Heart right ventricle (tissue), 16 donors: ENCODE measurements at regions not wholly inside any gene's neighbourhood (a gene's known extent, or its start where the extent isn't known, plus 50 kb on each side); places are given as distances from the start of the nearest gene placed in this dataset.

ENCODE experiments used
- ATAC-seq, 8 donors: fragments of 200-7000 bp; cut with Tn5 transposase; one replicate each; pipeline ENCODE4 v1.9.1; 2020; ENCODE audit warnings: mild to moderate bottlenecking in 8 of 8, moderate library complexity in 8 of 8, moderate number of reproducible peaks in 1 of 8
- DNase-seq, 2 donors: peaks; one replicate each; pipeline ENCODE4 v3.0.0-alpha.2; 2020
- H3K27ac ChIP-seq, 10 donors: fragments of 200-600 bp; sonication (generic) in 2 of 10; one replicate each; pipeline versions ENCODE4 v1.5.0 to v1.8.0; 2020 to 2022; ENCODE audit warnings: mild to moderate bottlenecking in 3 of 10
- H3K27me3 ChIP-seq, 7 donors: fragments of 200-600 bp; one replicate each; pipeline ENCODE4 v1.8.0; 2021 to 2022; ENCODE audit warnings: mild to moderate bottlenecking in 2 of 7
- H3K36me3 ChIP-seq, 9 donors: fragments of 200-600 bp; sonication (generic) in 1 of 9; one replicate each; pipeline versions ENCODE4 v1.5.0 to v1.8.0; 2020 to 2022; ENCODE audit warnings: mild to moderate bottlenecking in 2 of 9
- H3K4me1 ChIP-seq, 9 donors: fragments of 200-600 bp; sonication (generic) in 1 of 9; one replicate each; pipeline versions ENCODE4 v1.5.0 to v1.8.0; 2020 to 2022; ENCODE audit warnings: mild to moderate bottlenecking in 4 of 9
- H3K4me3 ChIP-seq, 10 donors: fragments of 200-600 bp; sonication (generic) in 2 of 10; one replicate each; pipeline versions ENCODE4 v1.5.0 to v1.8.0; 2020 to 2022; ENCODE audit warnings: mild to moderate bottlenecking in 7 of 10, moderate library complexity in 2 of 10
- H3K9me3 ChIP-seq, 11 donors: fragments of 200-600 bp in 10 of 11; sonication (generic) in 2 of 11; one replicate each; pipeline versions ENCODE4 v1.5.0 to v1.8.0; 2013 to 2022; ENCODE audit warnings: mild to moderate bottlenecking in 2 of 11, control low read depth in 1 of 11, moderate library complexity in 1 of 11
- WGBS, 2 donors: extraction: QIAGEN DNeasy Blood & Tissue Kit; methylation state at CpG; one replicate each; pipeline ENCODE4 v1.1.7; 2013; ENCODE audit warnings: inconsistent platforms in 1 of 2; 5-methylcytosine and 5-hydroxymethylcytosine counted together
- intact Hi-C, 10 donors: fragments of 100-400 bp; cut with DNase I; formaldehyde crosslinking; loops; one replicate each; pipeline versions ENCODE4 v1.11.1 to v1.14.2; 2022
- TF ChIP-seq, protein P1 (sequence below), 9 donors: fragments of 200-600 bp; sonication (generic) in 2 of 9; IDR thresholded peaks; one replicate each; pipeline versions ENCODE4 v1.5.0 to v1.8.0; 2021 to 2022; ENCODE audit warnings: antibody characterized with exemption in 9 of 9, mild to moderate bottlenecking in 5 of 9, moderate library complexity in 1 of 9
- donor health status: Arrhythmogenic right ventricular cardiomyopathy.
- donor health status: ischemic (EF 13 %, LVEDD 7.1; RV severe dilation, severe dysfunction).
- donor health status: healthy with polysubstance abuse.
- donor health status: DM: no; HTN: yes; CAD: no.
- donor health status: DM: no; HTN: no; CAD: no.
- donor health status: ischemic (EF 25% LVEDD 6.9; RV normal size, moderate dysfunction).
- donor health status: ischemic (EF 25% LVEDD 5.7; RV mildly dilated, moderate dysfunction).
- donor health status: healthy.
- donor health status: DM: yes; HTN: yes; CAD: no.
- donor health status: Ischemic cardiomyopathy.
- donor health status: ischemic (EF 35%, LVEDD 5.7; RV mildly dilated, moderate dysfunction).
- donor health status: nonischemic (EF 11% LVEDD 7.7; RV severe dilation, severe dysfunction).
- donor health status: DM: yes; HTN: yes; CAD: no.
- donor health status: PGD.
- donor health status: ischemic (EF 29% LVEDD 5.4; RV normal size, mild dysfunction).
- donor health status: nonischemic (EF 23%, LVEDD 6.1; RV moderate dilation, normal function).

DNA sequence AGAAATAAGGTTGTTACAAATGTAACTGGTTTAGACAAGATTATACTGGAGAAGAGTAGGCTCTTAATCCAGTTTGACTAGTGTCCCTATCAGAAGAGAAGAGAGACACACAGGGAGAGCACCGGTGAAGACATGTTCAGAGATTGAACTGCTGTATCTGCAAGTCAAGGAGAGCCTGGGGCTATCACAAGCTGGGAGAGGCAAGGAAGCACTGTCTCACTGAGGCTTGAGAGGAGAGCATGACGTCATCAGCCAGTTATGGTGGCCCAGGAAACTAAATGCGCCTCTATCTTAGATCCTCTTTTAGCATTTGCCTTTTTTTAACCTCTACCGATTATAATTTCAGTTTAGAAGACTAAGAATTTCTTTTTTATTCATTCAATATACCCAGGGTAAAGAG, 583.4 kb downstream of the TRAM1L1 start:
- no peak overlapping the region for H3K27ac ChIP-seq
- H3K4me3 ChIP-seq = no peak overlapping the region
- H3K4me1 ChIP-seq = no peaks in the 10 kb centered on the region
- no peaks in the 10 kb centered on the region for H3K9me3 ChIP-seq
- DNase-seq (no peak), ATAC-seq (no peak)
- TF ChIP-seq, protein P1, sequence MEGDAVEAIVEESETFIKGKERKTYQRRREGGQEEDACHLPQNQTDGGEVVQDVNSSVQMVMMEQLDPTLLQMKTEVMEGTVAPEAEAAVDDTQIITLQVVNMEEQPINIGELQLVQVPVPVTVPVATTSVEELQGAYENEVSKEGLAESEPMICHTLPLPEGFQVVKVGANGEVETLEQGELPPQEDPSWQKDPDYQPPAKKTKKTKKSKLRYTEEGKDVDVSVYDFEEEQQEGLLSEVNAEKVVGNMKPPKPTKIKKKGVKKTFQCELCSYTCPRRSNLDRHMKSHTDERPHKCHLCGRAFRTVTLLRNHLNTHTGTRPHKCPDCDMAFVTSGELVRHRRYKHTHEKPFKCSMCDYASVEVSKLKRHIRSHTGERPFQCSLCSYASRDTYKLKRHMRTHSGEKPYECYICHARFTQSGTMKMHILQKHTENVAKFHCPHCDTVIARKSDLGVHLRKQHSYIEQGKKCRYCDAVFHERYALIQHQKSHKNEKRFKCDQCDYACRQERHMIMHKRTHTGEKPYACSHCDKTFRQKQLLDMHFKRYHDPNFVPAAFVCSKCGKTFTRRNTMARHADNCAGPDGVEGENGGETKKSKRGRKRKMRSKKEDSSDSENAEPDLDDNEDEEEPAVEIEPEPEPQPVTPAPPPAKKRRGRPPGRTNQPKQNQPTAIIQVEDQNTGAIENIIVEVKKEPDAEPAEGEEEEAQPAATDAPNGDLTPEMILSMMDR (IDR thresholded peaks at IDR 0.05) = no peak
- no peaks in the 10 kb centered on the region for H3K27me3 ChIP-seq
- WGBS, 2 donors = 58 to 62% methylated on average over 4 of the region's 4 CpGs
- intact Hi-C loops = no loop called here
- H3K36me3 ChIP-seq = no peaks in the 10 kb centered on the region

DNA sequence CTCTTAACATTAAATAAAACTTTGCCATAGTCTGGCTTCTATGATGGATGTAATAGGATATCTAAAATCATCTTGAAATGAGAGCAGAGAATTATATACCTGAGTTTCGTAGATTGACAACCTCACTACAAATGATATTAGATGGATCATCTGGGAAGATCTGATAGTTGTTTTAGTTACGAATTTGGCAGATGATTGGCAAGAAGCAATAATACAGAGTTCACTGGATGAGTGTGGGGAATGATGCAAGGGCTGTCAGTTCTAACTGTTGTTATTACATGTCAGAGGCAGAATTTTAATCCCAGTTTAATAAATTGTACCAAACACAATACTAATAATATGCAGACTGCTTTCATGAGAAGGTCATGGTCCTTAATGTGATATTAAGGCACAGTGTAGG, 585.2 kb downstream of the TRAM1L1 start:
- TF ChIP-seq, protein P1 (IDR thresholded peaks at IDR 0.05) = no peak
- DNase-seq (no peak), ATAC-seq (no peak)

DNA sequence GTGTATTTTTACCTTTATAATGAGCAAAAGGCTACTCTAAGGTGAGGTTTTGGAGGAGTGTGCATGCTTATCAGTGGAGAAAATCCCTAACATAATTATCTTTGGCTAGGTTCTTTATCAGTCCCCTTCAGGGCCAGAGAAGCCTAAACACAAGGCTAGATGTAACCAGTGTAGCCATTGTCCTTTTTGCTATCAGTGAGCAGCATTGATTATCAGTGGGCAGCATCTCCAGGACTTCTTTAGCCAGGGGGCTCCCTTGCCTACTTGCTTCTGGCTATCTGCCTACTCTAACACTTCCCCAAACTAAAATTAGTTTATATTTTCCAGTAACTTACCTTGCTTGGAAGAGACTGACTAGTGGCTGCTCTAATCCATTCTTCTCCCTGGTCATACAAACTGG, 595.6 kb downstream of the TRAM1L1 start:
- Histone ChIP-seq H3K4me1 (no peaks in the 10 kb centered on the region), H3K27me3 (no peaks in the 10 kb centered on the region), H3K4me3 (no peak overlapping the region), H3K36me3 (no peaks in the 10 kb centered on the region), H3K27ac (no peak overlapping the region), H3K9me3 (no peaks in the 10 kb centered on the region)
- DNase-seq = no peak
- intact Hi-C loops = no loop called here
- ATAC-seq = no peak
- TF ChIP-seq, protein P1 (IDR thresholded peaks at IDR 0.05) = no peak

More for the DNA sequence above, 585.2 kb downstream of the TRAM1L1 start:
- intact Hi-C loops = no loop called here
- no peak overlapping the region for H3K4me3 ChIP-seq
- no peaks in the 10 kb centered on the region for H3K36me3 ChIP-seq
- H3K9me3 ChIP-seq = no peaks in the 10 kb centered on the region
- H3K27me3 ChIP-seq = no peaks in the 10 kb centered on the region
- 78 to 81% methylated on average over 2 of the region's 2 CpGs for WGBS, 2 donors
- H3K27ac ChIP-seq = no peak overlapping the region
- H3K4me1 ChIP-seq = no peaks in the 10 kb centered on the region

DNA sequence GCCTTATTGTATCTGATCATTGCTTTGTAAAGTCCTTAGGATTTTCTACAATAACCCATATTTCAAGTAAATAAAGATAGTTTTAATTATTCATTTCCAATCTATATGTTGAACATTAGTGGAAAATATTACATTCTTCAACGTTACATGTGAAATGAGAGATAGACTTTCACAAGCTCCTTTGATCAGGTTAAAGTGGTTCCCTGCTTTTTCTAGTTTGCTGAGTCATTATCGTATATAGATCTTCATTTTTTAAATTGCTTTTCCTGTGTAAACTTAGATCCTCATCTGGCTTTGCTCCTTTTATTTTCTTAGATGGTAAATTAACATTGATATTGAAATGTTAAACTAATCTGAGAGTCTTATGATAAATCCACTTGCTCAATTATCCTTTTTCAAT, 599.0 kb downstream of the TRAM1L1 start:
- TF ChIP-seq, protein P1 (IDR thresholded peaks at IDR 0.05) = no peak
- peaks cover 0 to 3% (median 0%) of the 10 kb centered on the region in 11 donors for H3K9me3 ChIP-seq
- 82% methylated on average over 2 of the region's 2 CpGs for WGBS, 2 donors
- H3K27ac ChIP-seq = no peak overlapping the region
- no peak for DNase-seq
- intact Hi-C loops = no loop called here
- ATAC-seq = no peak
- H3K4me1 ChIP-seq = no peaks in the 10 kb centered on the region
- no peak overlapping the region for H3K4me3 ChIP-seq
- no peaks in the 10 kb centered on the region for H3K27me3 ChIP-seq
- no peaks in the 10 kb centered on the region for H3K36me3 ChIP-seq

DNA sequence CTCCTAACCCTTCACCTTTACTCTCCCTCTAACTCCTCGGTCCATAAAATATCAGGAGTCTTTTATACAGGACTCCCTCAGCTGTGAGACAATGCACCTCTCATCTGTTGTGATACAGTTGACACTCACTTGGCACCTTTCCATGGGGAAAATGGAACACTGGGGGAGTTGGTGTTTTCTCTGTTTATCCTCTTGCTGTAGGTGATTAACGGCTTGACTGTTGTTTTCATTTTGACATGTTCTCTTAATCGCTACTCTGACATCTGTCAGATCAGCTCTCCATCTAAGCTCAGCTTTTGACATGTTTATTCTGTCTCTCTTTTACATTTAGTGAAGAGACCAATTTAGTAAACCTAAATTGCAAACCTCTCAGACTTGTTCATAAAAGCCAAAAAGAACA, 604.8 kb downstream of the TRAM1L1 start:
- Histone ChIP-seq H3K27me3 (no peaks in the 10 kb centered on the region), H3K36me3 (no peaks in the 10 kb centered on the region), H3K4me1 (no peaks in the 10 kb centered on the region), H3K27ac (no peak overlapping the region), H3K9me3 (peaks cover 0 to 23% (median 0%) of the 10 kb centered on the region in 11 donors), H3K4me3 (no peak overlapping the region)
- ATAC-seq (no peak), DNase-seq (no peak)
- TF ChIP-seq, protein P1 (IDR thresholded peaks at IDR 0.05) = no peak
- intact Hi-C loops = no loop called here
- WGBS, 2 donors = 47 to 48% methylated on average over 3 of the region's 3 CpGs
